ENCODE measurements at regions not wholly inside any gene's neighbourhood (a gene's known extent, or its start where the extent isn't known, plus 50 kb on each side); places are given as distances from the start of the nearest gene placed in this dataset.

DNA sequence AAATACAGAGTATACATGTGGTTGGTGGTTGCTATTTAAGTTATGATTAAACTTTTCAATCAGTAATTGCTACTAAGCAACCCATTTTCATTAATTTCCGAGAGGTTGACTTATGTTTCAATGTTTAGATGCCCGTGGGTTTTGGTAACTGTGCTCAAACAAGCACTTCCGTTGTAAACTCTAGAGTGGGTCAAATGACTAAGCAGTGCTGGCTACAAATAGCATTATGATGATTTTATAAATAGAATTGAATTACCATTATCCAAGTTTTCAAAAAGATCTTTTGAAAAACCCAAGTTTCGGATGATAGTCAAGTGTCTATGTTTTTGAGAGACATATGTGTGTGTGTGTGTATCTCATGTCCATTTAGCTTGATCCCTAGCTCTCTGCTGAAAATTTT lies 2369.4 kb upstream of the ACO1 start:
- no peaks in the 10 kb centered on the region for H3K79me2 ChIP-seq (ENCODE audit: insufficient read depth, low read length)
- H3K27me3 ChIP-seq (ENCODE audit: insufficient read depth, low read length, poor library complexity, severe bottlenecking), result no peaks in the 10 kb centered on the region
- no peak overlapping the region for H3K9ac ChIP-seq (ENCODE audit: low read depth, low read length, poor library complexity, severe bottlenecking)
- no peaks in the 10 kb centered on the region for H3F3A ChIP-seq (ENCODE audit: low read depth)
- H3K9me3 ChIP-seq (ENCODE audit: insufficient read depth, low read depth, low read length), result no peaks in the 10 kb centered on the region
- H3K9me2 ChIP-seq (replicated peaks; ENCODE audit: low read depth, low read length), result no peaks in the 10 kb centered on the region
- H2AFZ ChIP-seq (ENCODE audit: low read length), result no peak overlapping the region
- no peak overlapping the region for H3K4me2 ChIP-seq (ENCODE audit: low read depth, low read length, poor library complexity, severe bottlenecking)
- no peak for TF ChIP-seq EZH2phosphoT487 (IDR thresholded peaks at IDR 0.05; ENCODE audit: borderline replicate concordance)
- TF ChIP-seq, protein P1, sequence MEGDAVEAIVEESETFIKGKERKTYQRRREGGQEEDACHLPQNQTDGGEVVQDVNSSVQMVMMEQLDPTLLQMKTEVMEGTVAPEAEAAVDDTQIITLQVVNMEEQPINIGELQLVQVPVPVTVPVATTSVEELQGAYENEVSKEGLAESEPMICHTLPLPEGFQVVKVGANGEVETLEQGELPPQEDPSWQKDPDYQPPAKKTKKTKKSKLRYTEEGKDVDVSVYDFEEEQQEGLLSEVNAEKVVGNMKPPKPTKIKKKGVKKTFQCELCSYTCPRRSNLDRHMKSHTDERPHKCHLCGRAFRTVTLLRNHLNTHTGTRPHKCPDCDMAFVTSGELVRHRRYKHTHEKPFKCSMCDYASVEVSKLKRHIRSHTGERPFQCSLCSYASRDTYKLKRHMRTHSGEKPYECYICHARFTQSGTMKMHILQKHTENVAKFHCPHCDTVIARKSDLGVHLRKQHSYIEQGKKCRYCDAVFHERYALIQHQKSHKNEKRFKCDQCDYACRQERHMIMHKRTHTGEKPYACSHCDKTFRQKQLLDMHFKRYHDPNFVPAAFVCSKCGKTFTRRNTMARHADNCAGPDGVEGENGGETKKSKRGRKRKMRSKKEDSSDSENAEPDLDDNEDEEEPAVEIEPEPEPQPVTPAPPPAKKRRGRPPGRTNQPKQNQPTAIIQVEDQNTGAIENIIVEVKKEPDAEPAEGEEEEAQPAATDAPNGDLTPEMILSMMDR (conservative IDR thresholded peaks at IDR 0.05; ENCODE audit: low read length), result no peak
- H4K20me1 ChIP-seq (ENCODE audit: insufficient read depth, low read length, poor library complexity, severe bottlenecking), result no peaks in the 10 kb centered on the region
- H3K36me3 ChIP-seq (ENCODE audit: insufficient read depth, low read length), result no peaks in the 10 kb centered on the region
- no peaks in the 10 kb centered on the region for H3K4me1 ChIP-seq (ENCODE audit: insufficient read depth, low read length, poor library complexity, severe bottlenecking)
- no peak overlapping the region for H3K4me3 ChIP-seq (ENCODE audit: low read length, poor library complexity, severe bottlenecking)

DNA sequence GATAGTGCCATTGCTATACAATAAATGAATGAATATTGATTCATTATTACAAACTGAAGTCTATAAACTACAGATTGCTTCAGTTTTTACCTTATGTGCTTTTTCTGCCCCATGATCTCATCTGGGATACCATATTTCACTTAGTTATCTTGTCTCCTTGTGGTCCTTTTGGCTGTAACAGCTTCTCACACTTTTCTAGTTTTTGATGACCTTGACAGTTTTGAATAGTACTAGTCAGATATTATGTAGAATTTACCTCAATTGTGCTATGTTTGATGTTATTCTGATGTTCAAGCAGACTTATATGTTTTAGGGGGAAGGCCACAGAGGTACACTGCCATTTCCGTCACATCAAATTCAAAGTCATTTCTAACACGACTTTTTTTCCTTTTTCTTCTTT lies 2364.3 kb upstream of the ACO1 start:
- Histone ChIP-seq H3K9me3 (ENCODE audit: insufficient read depth, low read depth, low read length) (no peaks in the 10 kb centered on the region), H3K9ac (ENCODE audit: low read depth, low read length, poor library complexity, severe bottlenecking) (no peak overlapping the region), H3K4me2 (ENCODE audit: low read depth, low read length, poor library complexity, severe bottlenecking) (no peak overlapping the region), H3K4me1 (ENCODE audit: insufficient read depth, low read length, poor library complexity, severe bottlenecking) (no peaks in the 10 kb centered on the region), H3K36me3 (ENCODE audit: insufficient read depth, low read length) (no peaks in the 10 kb centered on the region), H4K20me1 (ENCODE audit: insufficient read depth, low read length, poor library complexity, severe bottlenecking) (no peaks in the 10 kb centered on the region), H3K4me3 (ENCODE audit: low read length, poor library complexity, severe bottlenecking) (no peak overlapping the region), H3K79me2 (ENCODE audit: insufficient read depth, low read length) (no peaks in the 10 kb centered on the region), H3F3A (ENCODE audit: low read depth) (no peaks in the 10 kb centered on the region), H3K27me3 (ENCODE audit: insufficient read depth, low read length, poor library complexity, severe bottlenecking) (no peaks in the 10 kb centered on the region), H2AFZ (ENCODE audit: low read length) (no peak overlapping the region), H3K9me2 (replicated peaks; ENCODE audit: low read depth, low read length) (no peaks in the 10 kb centered on the region)
- TF ChIP-seq, protein P1 (conservative IDR thresholded peaks at IDR 0.05; ENCODE audit: low read length), result no peak
- TF ChIP-seq EZH2phosphoT487 (IDR thresholded peaks at IDR 0.05; ENCODE audit: borderline replicate concordance), result no peak

GRCh38 chr9:30035761-30036160 lies 2348.7 kb upstream of the ACO1 start:
- H3K4me3 ChIP-seq (ENCODE audit: low read length, poor library complexity, severe bottlenecking), result no peak overlapping the region
- no peaks in the 10 kb centered on the region for H3K36me3 ChIP-seq (ENCODE audit: insufficient read depth, low read length)
- no peaks in the 10 kb centered on the region for H3K79me2 ChIP-seq (ENCODE audit: insufficient read depth, low read length)
- H3K9me2 ChIP-seq (replicated peaks; ENCODE audit: low read depth, low read length), result no peaks in the 10 kb centered on the region
- no peaks in the 10 kb centered on the region for H3K4me1 ChIP-seq (ENCODE audit: insufficient read depth, low read length, poor library complexity, severe bottlenecking)
- no peak overlapping the region for H2AFZ ChIP-seq (ENCODE audit: low read length)
- no peaks in the 10 kb centered on the region for H3K9me3 ChIP-seq (ENCODE audit: insufficient read depth, low read depth, low read length)
- TF ChIP-seq, protein P1 (conservative IDR thresholded peaks at IDR 0.05; ENCODE audit: low read length), result no peak
- TF ChIP-seq EZH2phosphoT487 (IDR thresholded peaks at IDR 0.05; ENCODE audit: borderline replicate concordance), result no peak
- no peaks in the 10 kb centered on the region for H3F3A ChIP-seq (ENCODE audit: low read depth)
- no peak overlapping the region for H3K9ac ChIP-seq (ENCODE audit: low read depth, low read length, poor library complexity, severe bottlenecking)
- H3K27me3 ChIP-seq (ENCODE audit: insufficient read depth, low read length, poor library complexity, severe bottlenecking), result no peaks in the 10 kb centered on the region
- H4K20me1 ChIP-seq (ENCODE audit: insufficient read depth, low read length, poor library complexity, severe bottlenecking), result no peaks in the 10 kb centered on the region
- H3K4me2 ChIP-seq (ENCODE audit: low read depth, low read length, poor library complexity, severe bottlenecking), result no peak overlapping the region

All from Loucy (cell line).